ENCODE measurements at regions not wholly inside any gene's neighbourhood (a gene's known extent, or its start where the extent isn't known, plus 50 kb on each side); places are given as distances from the start of the nearest gene placed in this dataset.
A peak's percentile ranks its signal among the peaks of the same experiment; 100 is the strongest.
"Not testable (repeated sequence)": the region's sequence is repeated elsewhere in the genome, so short reads cannot be mapped to it uniquely, and the experiment has no call there.

GRCh38 chr7:81211934-81212320 lies 293.1 kb upstream of the SEMA3C start:
- DNase-seq, result no peak

GRCh38 chr7:81211204-81211933 lies 292.5 kb upstream of the SEMA3C start:
- DNase-seq, result peak; percentile 85

GRCh38 chr7:81210137-81211064 lies 291.6 kb upstream of the SEMA3C start:
- DNase-seq, result peak; percentile 75

- no peak for DNase-seq
Observed at GRCh38 chr7:81209059-81209458, 290.2 kb upstream of the SEMA3C start.

- peak; percentile 16 for DNase-seq
Observed at GRCh38 chr7:81207801-81208200, 288.9 kb upstream of the SEMA3C start.

- no peak for DNase-seq
Observed at GRCh38 chr7:81206667-81207360, 288.0 kb upstream of the SEMA3C start.

- DNase-seq, result no peak
Observed at GRCh38 chr7:81206217-81206616, 287.4 kb upstream of the SEMA3C start.

GRCh38 chr7:81201188-81201587 lies 282.3 kb upstream of the SEMA3C start:
- no peak for DNase-seq

GRCh38 chr7:81198766-81199165 lies 279.9 kb upstream of the SEMA3C start:
- no peak for DNase-seq

GRCh38 chr7:81197266-81197665 lies 278.4 kb upstream of the SEMA3C start:
- DNase-seq, result no peak

GRCh38 chr7:81195033-81195432 lies 276.2 kb upstream of the SEMA3C start:
- peak; percentile 10 for DNase-seq

GRCh38 chr7:81190997-81191768 lies 272.3 kb upstream of the SEMA3C start:
- DNase-seq, result peak; percentile 53

- DNase-seq, result peak; percentile 12
Observed at GRCh38 chr7:81187753-81188152, 268.9 kb upstream of the SEMA3C start.

- DNase-seq, result peak; percentile 35
Observed at GRCh38 chr7:81186691-81187090, 267.8 kb upstream of the SEMA3C start.

- DNase-seq, result no peak
Observed at GRCh38 chr7:81185072-81185471, 266.2 kb upstream of the SEMA3C start.

GRCh38 chr7:81183326-81183725 lies 264.5 kb upstream of the SEMA3C start:
- no peak for DNase-seq

GRCh38 chr7:81182056-81182455 lies 263.2 kb upstream of the SEMA3C start:
- DNase-seq, result not testable (repeated sequence)

- no peak for DNase-seq
Observed at GRCh38 chr7:81181066-81181465, 262.2 kb upstream of the SEMA3C start.

- DNase-seq, result no peak
Observed at GRCh38 chr7:81180573-81180972, 261.7 kb upstream of the SEMA3C start.

- peak; percentile 54 for DNase-seq
Observed at GRCh38 chr7:81175275-81175940, 256.6 kb upstream of the SEMA3C start.

- DNase-seq, result peak; percentile 80
Observed at GRCh38 chr7:81173766-81174281, 255.0 kb upstream of the SEMA3C start.

GRCh38 chr7:81170291-81170690 lies 251.4 kb upstream of the SEMA3C start:
- no peak for DNase-seq

All from fibroblast of skin of right biceps (primary cell).